ENCODE measurements at regions not wholly inside any gene's neighbourhood (a gene's known extent, or its start where the extent isn't known, plus 50 kb on each side); places are given as distances from the start of the nearest gene placed in this dataset.

DNA sequence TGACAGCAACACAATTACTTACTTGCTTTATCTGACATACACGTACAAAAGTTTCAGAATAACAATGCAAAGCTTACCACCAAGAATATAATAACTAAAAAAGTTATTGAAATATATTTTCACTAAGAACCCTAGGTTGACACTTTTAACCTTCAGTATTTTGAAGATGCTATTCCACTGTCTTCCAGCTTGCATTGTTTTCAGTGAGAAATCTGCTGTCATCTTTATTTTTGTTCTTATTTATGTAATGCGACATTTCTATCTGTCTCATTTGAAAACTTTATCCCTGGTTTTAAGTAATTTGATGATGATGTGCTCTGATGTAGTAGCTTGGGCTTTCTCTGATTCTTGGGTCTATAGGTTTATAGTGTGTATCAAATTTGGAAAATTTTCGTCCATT lies 165.0 kb upstream of the SMIM21 start:
- TF ChIP-seq SP1 (IDR thresholded peaks at IDR 0.05): no peak
- no peak for TF ChIP-seq SUZ12 (IDR thresholded peaks at IDR 0.05)
- no peak for TF ChIP-seq FOXM1 (IDR thresholded peaks at IDR 0.05; ENCODE audit: borderline replicate concordance)
